ENCODE measurements at regions not wholly inside any gene's neighbourhood (a gene's known extent, or its start where the extent isn't known, plus 50 kb on each side); places are given as distances from the start of the nearest gene placed in this dataset.

DNA sequence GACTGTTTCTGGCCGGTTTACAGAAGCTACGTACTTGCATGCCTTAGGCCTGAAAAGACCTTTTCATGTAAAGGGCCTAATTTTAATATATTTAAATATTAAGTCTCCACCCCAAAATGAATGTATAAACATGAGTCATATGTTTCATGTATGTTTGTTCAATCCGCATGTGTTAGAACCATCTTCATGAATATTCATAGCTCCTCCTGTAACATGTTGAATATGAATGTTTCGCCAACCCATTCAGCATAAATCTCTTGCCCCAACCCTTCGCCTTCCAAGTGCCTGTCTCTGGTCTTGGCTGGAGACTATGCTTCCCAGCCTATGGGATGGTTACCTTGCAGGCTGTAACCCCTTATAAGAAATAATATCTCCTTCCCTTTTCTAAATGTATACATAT, 212.5 kb downstream of the SCG2 start:
- WGBS, 2 donors: 94 to 97% methylated on average over 5 of the region's 5 CpGs
- no peak overlapping the region for H3K27ac ChIP-seq (ENCODE audit: low read depth in 1 of 2, low read length in 2 of 2)
- intact Hi-C loops (cut with DNase I): no loop called here
- H3K4me3 ChIP-seq (ENCODE audit: low read length in 2 of 2): no peak overlapping the region
- no peaks in the 10 kb centered on the region for H3K27me3 ChIP-seq (ENCODE audit: control insufficient read depth in 1 of 2, insufficient read depth in 2 of 2, low read length in 1 of 2)
- H3K36me3 ChIP-seq (ENCODE audit: control insufficient read depth in 1 of 2, insufficient read depth in 2 of 2, low read length in 1 of 2): no peaks in the 10 kb centered on the region
- ATAC-seq (ENCODE audit: low FRiP score): no peak
- no peak for DNase-seq
- H3K4me1 ChIP-seq (ENCODE audit: control insufficient read depth in 1 of 2, insufficient read depth in 2 of 2, low read length in 2 of 2): no peaks in the 10 kb centered on the region
- H3K9me3 ChIP-seq (ENCODE audit: control insufficient read depth, low read length): no peaks in the 10 kb centered on the region

DNA sequence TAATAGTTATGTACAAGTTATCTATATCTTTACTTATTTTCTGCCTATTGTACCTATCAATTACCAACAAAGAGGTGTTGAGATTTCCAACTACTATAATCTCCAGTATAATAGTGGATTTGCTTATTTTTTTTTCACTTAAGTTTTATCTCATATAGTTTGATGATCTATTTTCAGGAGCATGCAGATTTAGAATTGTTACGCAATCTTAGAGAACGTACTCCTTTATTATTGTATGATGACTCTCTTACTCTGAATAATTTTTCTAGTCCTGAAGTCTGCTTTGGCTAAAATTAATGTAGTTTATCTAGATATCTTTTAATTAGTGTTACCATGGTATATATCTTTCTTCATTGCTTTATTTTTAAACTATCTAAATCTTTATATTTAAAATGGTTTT, 205.2 kb downstream of the SCG2 start:
- Histone ChIP-seq H3K4me3 (ENCODE audit: low read length in 2 of 2) (no peak overlapping the region), H3K36me3 (ENCODE audit: control insufficient read depth in 1 of 2, insufficient read depth in 2 of 2, low read length in 1 of 2) (no peaks in the 10 kb centered on the region), H3K27me3 (ENCODE audit: control insufficient read depth in 1 of 2, insufficient read depth in 2 of 2, low read length in 1 of 2) (no peaks in the 10 kb centered on the region), H3K27ac (ENCODE audit: low read depth in 1 of 2, low read length in 2 of 2) (no peak overlapping the region), H3K4me1 (ENCODE audit: control insufficient read depth in 1 of 2, insufficient read depth in 2 of 2, low read length in 2 of 2) (no peaks in the 10 kb centered on the region), H3K9me3 (ENCODE audit: control insufficient read depth, low read length) (no peaks in the 10 kb centered on the region)
- 63 to 74% methylated on average over 2 of the region's 2 CpGs for WGBS, 2 donors
- no peak for DNase-seq
- ATAC-seq (ENCODE audit: low FRiP score): no peak
- intact Hi-C loops (cut with DNase I): no loop called here

- DNase-seq: no peak
- Histone ChIP-seq H3K36me3 (ENCODE audit: control insufficient read depth in 1 of 2, insufficient read depth in 2 of 2, low read length in 1 of 2) (no peaks in the 10 kb centered on the region), H3K4me1 (ENCODE audit: control insufficient read depth in 1 of 2, insufficient read depth in 2 of 2, low read length in 2 of 2) (no peaks in the 10 kb centered on the region), H3K9me3 (ENCODE audit: control insufficient read depth, low read length) (no peaks in the 10 kb centered on the region), H3K27ac (ENCODE audit: low read depth in 1 of 2, low read length in 2 of 2) (no peak overlapping the region), H3K27me3 (ENCODE audit: control insufficient read depth in 1 of 2, insufficient read depth in 2 of 2, low read length in 1 of 2) (no peaks in the 10 kb centered on the region), H3K4me3 (ENCODE audit: low read length in 2 of 2) (no peak overlapping the region)
- intact Hi-C loops (cut with DNase I): no loop called here
- ATAC-seq (ENCODE audit: low FRiP score): peak; percentile 85
- 48 to 56% methylated on average over 3 of the region's 3 CpGs for WGBS, 2 donors
Observed at GRCh38 chr2:223399357-223399957, 202.7 kb downstream of the SCG2 start.

DNA sequence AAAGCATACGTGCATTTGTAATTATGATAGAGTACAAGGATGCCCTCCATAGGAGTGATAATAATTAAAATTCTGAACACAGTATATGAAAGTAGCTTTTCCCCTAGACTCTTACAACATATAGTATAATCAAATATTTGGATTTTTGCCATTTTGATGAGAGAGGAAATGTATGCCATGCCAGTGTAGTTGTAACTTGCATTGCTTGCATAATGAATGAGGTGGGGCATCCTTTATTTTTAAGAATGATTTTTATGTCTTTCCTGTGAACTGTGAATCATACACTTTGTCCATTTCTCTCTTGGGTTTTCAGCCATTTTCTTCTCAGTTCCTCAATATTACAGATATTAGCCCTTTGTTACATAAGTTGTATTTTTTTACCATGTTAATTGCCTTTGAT, 197.5 kb downstream of the SCG2 start:
- H3K36me3 ChIP-seq (ENCODE audit: control insufficient read depth in 1 of 2, insufficient read depth in 2 of 2, low read length in 1 of 2): no peaks in the 10 kb centered on the region
- ATAC-seq (ENCODE audit: low FRiP score) (no peak), DNase-seq (no peak)
- H3K4me1 ChIP-seq (ENCODE audit: control insufficient read depth in 1 of 2, insufficient read depth in 2 of 2, low read length in 2 of 2): no peaks in the 10 kb centered on the region
- intact Hi-C loops (cut with DNase I): no loop called here
- no peak overlapping the region for H3K4me3 ChIP-seq (ENCODE audit: low read length in 2 of 2)
- H3K27me3 ChIP-seq (ENCODE audit: control insufficient read depth in 1 of 2, insufficient read depth in 2 of 2, low read length in 1 of 2): no peaks in the 10 kb centered on the region
- H3K9me3 ChIP-seq (ENCODE audit: control insufficient read depth, low read length): no peaks in the 10 kb centered on the region
- H3K27ac ChIP-seq (ENCODE audit: low read depth in 1 of 2, low read length in 2 of 2): no peak overlapping the region
- WGBS, 2 donors: 99 to 100% methylated on average over 1 of the region's 1 CpG

DNA sequence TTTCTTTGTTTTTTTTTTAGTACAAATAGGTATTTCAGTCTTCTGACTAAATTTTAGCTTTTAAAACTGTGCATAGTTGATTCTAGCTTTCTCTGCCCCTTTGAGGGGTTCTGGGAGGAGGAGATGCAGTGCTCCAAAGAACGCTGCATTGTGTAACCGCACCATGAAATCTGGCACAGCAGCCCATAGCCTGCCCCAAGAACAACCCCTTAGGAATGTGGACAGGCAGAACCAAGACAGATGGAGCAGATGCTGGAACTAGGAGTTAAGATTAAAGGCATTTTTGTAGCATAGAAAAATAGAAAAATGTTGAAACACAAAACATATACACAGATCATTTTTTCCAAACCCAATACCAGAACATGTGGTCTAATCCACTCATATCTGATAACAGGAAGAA, 187.5 kb downstream of the SCG2 start:
- Histone ChIP-seq H3K4me3 (ENCODE audit: low read length in 2 of 2) (no peak overlapping the region), H3K27me3 (ENCODE audit: control insufficient read depth in 1 of 2, insufficient read depth in 2 of 2, low read length in 1 of 2) (no peaks in the 10 kb centered on the region), H3K4me1 (ENCODE audit: control insufficient read depth in 1 of 2, insufficient read depth in 2 of 2, low read length in 2 of 2) (peaks cover 0 to 4% of the 10 kb centered on the region in 2 donors), H3K27ac (ENCODE audit: low read depth in 1 of 2, low read length in 2 of 2) (no peak overlapping the region), H3K36me3 (ENCODE audit: control insufficient read depth in 1 of 2, insufficient read depth in 2 of 2, low read length in 1 of 2) (no peaks in the 10 kb centered on the region), H3K9me3 (ENCODE audit: control insufficient read depth, low read length) (no peaks in the 10 kb centered on the region)
- ATAC-seq (ENCODE audit: low FRiP score): peak; percentile 85
- 0 to 10% methylated on average over 2 of the region's 2 CpGs for whole genome bisulfite sequencing, 2 donors
- DNase-seq: peak; percentile 79 to 81
- intact Hi-C loops (cut with DNase I): loop anchor here in 1 of 2 donors (5.0 kb wide), 1 partner anchor 53 kb away; no protein-coding TSS in a partner anchor

DNA sequence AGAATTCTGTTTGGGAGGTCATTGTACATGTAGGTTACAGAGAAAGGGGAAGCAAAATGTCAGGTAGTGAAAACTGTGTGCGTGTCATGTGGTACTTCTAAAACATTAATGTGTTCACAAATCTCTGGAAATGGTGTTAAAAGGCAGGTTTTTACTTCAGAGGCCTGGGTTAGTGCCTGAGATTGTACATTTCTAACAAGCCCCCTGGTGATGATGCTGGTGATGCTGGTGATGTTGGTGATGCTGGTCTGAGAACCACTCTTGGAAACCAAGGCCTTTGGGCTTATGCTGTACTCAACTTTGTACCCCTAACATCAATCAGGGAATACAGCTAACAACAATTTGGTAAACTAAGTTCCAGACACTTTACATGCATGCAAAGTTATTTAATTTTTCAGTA, 187.1 kb downstream of the SCG2 start:
- H3K4me1 ChIP-seq (ENCODE audit: control insufficient read depth in 1 of 2, insufficient read depth in 2 of 2, low read length in 2 of 2): peaks cover 0 to 4% of the 10 kb centered on the region in 2 donors
- no peaks in the 10 kb centered on the region for H3K36me3 ChIP-seq (ENCODE audit: control insufficient read depth in 1 of 2, insufficient read depth in 2 of 2, low read length in 1 of 2)

GRCh38 chr2:223416815-223417610, 185.1 kb downstream of the SCG2 start:
- ATAC-seq (ENCODE audit: low FRiP score) (peak; percentile 67), DNase-seq (peak in 1 of 2 donors; percentile 42)
- H3K9me3 ChIP-seq (ENCODE audit: control insufficient read depth, low read length): no peaks in the 10 kb centered on the region
- intact Hi-C loops (cut with DNase I): loop anchor here in 1 of 2 donors (5.0 kb wide), 1 partner anchor 50 kb away; no protein-coding TSS in a partner anchor
- no peak overlapping the region for H3K4me3 ChIP-seq (ENCODE audit: low read length in 2 of 2)
- H3K27ac ChIP-seq (ENCODE audit: low read depth in 1 of 2, low read length in 2 of 2): no peak overlapping the region
- H3K36me3 ChIP-seq (ENCODE audit: control insufficient read depth in 1 of 2, insufficient read depth in 2 of 2, low read length in 1 of 2): no peaks in the 10 kb centered on the region
- H3K27me3 ChIP-seq (ENCODE audit: control insufficient read depth in 1 of 2, insufficient read depth in 2 of 2, low read length in 1 of 2): no peaks in the 10 kb centered on the region
- peaks cover 0 to 4% of the 10 kb centered on the region in 2 donors for H3K4me1 ChIP-seq (ENCODE audit: control insufficient read depth in 1 of 2, insufficient read depth in 2 of 2, low read length in 2 of 2)
- WGBS, 2 donors: 25 to 27% methylated on average over 8 of the region's 8 CpGs

More for the DNA sequence above, 187.1 kb downstream of the SCG2 start:
- ATAC-seq (ENCODE audit: low FRiP score) (peak; percentile 3), DNase-seq (no peak)
- H3K27me3 ChIP-seq (ENCODE audit: control insufficient read depth in 1 of 2, insufficient read depth in 2 of 2, low read length in 1 of 2): no peaks in the 10 kb centered on the region
- no peaks in the 10 kb centered on the region for H3K9me3 ChIP-seq (ENCODE audit: control insufficient read depth, low read length)
- H3K27ac ChIP-seq (ENCODE audit: low read depth in 1 of 2, low read length in 2 of 2): peak overlapping the region in 1 of 2 donors; percentile 81
- no peak overlapping the region for H3K4me3 ChIP-seq (ENCODE audit: low read length in 2 of 2)
- intact Hi-C loops (cut with DNase I): loop anchor here in 1 of 2 donors (5.0 kb wide), 1 partner anchor 52 kb away; no protein-coding TSS in a partner anchor
- WGBS, 2 donors: 9 to 14% methylated on average over 1 of the region's 1 CpG

GRCh38 chr2:223418131-223418530, 184.0 kb downstream of the SCG2 start:
- no peak overlapping the region for H3K4me3 ChIP-seq (ENCODE audit: low read length in 2 of 2)
- DNase-seq: peak in 1 of 2 donors; percentile 53
- no peaks in the 10 kb centered on the region for H3K36me3 ChIP-seq (ENCODE audit: control insufficient read depth in 1 of 2, insufficient read depth in 2 of 2, low read length in 1 of 2)
- no peaks in the 10 kb centered on the region for H3K27me3 ChIP-seq (ENCODE audit: control insufficient read depth in 1 of 2, insufficient read depth in 2 of 2, low read length in 1 of 2)
- no peaks in the 10 kb centered on the region for H3K9me3 ChIP-seq (ENCODE audit: control insufficient read depth, low read length)
- H3K27ac ChIP-seq (ENCODE audit: low read depth in 1 of 2, low read length in 2 of 2): no peak overlapping the region
- 15% methylated on average over 6 of the region's 6 CpGs for WGBS, 2 donors
- intact Hi-C loops (cut with DNase I): loop anchor here in 1 of 2 donors (5.0 kb wide), 1 partner anchor 49 kb away; no protein-coding TSS in a partner anchor
- peaks cover 0 to 4% of the 10 kb centered on the region in 2 donors for H3K4me1 ChIP-seq (ENCODE audit: control insufficient read depth in 1 of 2, insufficient read depth in 2 of 2, low read length in 2 of 2)
- no peak for ATAC-seq (ENCODE audit: low FRiP score)
